ENCODE measurements at regions not wholly inside any gene's neighbourhood (a gene's known extent, or its start where the extent isn't known, plus 50 kb on each side); places are given as distances from the start of the nearest gene placed in this dataset.

GRCh38 chr4:116688536-116688935, 396.8 kb downstream of the TRAM1L1 start:
- TF ChIP-seq EZH2 (IDR thresholded peaks at IDR 0.05; ENCODE audit: low read length, unreplicated experiment) (no peak), CTCF (conservative IDR thresholded peaks at IDR 0.05; ENCODE audit: low read depth, low read length) (no peak)

All from PC-3 (cell line).